GM20000 (cell line): ENCODE measurements at regions not wholly inside any gene's neighbourhood (a gene's known extent, or its start where the extent isn't known, plus 50 kb on each side); places are given as distances from the start of the nearest gene placed in this dataset.

Source experiments
- DNase-seq: peaks from one replicate; pipeline ENCODE4 v3.0.0; 2012; ENCODE audit warnings: low spot score
- TF ChIP-seq, protein P1 (sequence below): IDR thresholded peaks from 2 replicates; pipeline ENCODE4 v1.5.1; 2012; ENCODE audit warnings: mild to moderate bottlenecking, control low read depth; ENCODE audit errors: extremely low read depth, missing control alignments

DNA sequence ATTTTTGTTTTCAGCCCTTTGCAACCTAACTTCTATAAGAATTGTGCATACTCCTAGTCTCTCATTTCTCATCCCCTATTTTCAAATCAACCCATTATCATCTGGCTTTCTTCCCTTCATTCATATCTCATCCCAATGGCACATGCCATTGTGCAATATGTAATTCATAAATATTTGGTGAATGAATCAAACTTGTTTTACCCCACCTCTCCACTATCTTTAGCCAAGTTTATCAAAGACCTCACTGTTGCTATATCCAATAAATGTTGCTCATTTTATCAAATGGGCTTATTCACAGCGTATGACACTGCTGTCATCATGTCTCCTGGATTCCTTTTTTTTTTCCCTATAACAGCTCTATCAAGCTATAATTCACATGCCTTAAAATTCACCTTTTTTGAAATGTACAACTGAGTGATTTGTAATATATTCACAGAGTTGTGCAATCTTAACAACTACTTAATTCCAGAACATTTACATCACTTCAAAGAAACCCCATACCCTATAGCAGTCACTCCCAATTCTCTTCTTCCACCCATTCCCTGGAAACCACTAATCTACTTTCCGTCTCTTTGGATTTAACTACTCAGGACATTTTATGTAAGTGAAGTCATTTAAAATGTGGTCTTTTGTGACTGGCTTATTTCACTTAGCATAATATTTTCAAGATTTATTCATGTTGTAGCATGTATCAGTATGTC, 214.4 kb upstream of the PAPPA start:
- TF ChIP-seq, protein P1, sequence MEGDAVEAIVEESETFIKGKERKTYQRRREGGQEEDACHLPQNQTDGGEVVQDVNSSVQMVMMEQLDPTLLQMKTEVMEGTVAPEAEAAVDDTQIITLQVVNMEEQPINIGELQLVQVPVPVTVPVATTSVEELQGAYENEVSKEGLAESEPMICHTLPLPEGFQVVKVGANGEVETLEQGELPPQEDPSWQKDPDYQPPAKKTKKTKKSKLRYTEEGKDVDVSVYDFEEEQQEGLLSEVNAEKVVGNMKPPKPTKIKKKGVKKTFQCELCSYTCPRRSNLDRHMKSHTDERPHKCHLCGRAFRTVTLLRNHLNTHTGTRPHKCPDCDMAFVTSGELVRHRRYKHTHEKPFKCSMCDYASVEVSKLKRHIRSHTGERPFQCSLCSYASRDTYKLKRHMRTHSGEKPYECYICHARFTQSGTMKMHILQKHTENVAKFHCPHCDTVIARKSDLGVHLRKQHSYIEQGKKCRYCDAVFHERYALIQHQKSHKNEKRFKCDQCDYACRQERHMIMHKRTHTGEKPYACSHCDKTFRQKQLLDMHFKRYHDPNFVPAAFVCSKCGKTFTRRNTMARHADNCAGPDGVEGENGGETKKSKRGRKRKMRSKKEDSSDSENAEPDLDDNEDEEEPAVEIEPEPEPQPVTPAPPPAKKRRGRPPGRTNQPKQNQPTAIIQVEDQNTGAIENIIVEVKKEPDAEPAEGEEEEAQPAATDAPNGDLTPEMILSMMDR, result no peak
- DNase-seq, result no peak

DNA sequence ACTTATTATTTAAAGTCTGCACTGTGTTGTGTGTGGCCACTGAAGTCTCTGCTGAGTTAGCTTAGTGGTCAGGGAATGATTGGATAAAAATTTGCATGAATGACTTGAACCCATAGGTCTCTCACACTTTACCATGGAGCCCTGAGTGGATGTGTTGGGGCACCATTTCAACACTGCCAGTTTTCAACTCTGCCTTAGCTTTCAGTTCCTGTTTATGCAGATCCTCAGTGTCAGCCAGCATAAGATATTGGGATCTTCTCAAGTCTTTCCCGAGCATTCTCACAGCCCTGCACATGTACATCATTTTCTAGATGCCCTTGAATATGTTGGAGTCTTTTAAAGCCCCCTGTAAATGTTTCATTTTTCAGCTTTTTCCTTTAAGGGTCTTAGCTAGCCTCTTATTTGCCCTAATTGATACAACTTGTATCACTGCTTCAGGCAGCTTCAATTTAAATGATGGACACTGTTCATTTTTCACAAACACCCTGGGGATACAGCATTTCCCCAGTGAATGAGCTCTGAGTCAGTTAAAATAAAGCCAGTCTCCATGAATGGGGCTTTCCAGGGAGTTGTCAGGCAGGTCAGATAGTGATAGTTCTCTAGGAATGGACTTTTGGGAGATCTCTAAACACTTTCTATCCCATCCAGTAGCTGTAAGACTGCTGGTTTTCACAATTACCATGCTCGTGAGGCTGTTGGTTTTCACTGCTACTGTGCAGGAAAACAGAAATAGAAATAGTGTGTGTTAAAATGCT, 211.9 kb upstream of the PAPPA start:
- TF ChIP-seq, protein P1, result no peak
- no peak for DNase-seq

DNA sequence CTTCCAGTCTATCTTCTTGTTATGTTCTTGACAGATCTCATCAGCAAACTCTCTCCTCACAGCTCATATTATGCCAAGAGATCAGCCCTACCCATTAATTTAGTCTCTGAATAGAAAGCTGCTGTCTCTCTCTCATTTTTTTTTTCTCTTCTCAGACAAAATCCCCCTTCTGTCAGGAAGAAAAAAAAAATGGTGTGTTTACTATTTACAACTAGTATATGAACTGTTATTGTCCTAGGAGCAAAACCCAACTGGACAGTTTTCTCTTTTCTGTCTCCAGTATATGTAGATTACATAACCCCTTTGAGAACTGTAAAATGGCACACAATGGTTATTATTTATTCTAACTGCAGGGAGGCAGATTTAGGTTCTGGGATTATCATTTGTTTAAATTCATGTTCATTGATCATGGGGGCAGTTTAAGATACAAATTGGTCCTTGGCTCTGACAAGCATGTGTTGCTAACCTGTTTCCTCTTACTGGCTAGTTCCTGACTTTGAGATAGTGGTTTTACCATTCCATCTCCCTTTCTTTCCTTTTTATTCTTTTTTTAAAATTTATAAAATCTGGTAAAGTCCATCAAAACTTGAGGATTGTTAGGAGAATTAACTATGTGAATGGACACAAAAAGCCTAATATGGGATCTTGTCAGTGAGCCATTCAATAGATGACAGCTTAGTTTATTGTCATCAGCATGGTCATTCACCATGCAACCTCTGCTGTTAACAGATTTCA, 210.0 kb upstream of the PAPPA start:
- no peak for DNase-seq
- TF ChIP-seq, protein P1, result no peak

DNA sequence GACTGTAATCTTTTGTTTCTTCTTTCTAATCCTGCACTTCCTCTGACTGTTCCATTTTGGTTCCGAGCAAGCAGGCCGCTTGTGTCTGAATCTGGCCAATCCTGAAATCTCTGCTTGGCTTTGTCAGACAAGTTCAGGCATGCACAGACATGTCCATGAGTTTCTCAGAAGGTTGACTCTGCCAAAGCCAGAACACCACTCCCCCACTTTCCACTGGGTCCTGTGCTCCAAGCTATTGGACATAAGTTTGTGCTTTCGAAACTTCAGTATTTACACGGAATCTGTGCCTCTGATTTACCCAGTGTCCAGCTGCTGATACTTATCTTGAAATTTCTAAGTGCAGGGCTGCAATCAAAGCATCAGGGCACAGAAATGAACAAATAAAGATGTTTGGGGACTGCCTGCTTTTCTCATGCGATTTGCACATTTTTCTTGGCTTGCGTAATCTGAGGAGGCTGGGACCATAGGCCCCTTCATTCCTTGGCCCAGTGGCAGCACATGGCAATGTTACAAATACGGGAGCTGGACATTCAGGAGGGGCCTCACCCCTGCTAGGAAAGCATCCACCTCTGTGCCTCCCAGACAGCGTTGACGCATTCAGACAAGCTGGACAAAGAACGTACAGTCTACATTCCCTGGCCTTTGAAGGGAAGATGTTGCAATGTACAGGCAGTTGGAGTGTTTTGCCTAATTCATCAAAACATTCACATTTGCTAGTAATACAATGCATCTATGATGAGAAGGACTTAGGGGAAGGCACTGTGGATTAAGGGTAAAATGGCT, 209.2 kb upstream of the PAPPA start:
- DNase-seq, result no peak
- TF ChIP-seq, protein P1, result no peak

GRCh38 chr9:115945009-115945431, 208.6 kb upstream of the PAPPA start:
- TF ChIP-seq, protein P1, result no peak
- no peak for DNase-seq

- TF ChIP-seq, protein P1, result no peak
- no peak for DNase-seq
Observed at GRCh38 chr9:115946530-115946929, 207.1 kb upstream of the PAPPA start.
